Stomach (tissue), 4 donors: ENCODE measurements at regions not wholly inside any gene's neighbourhood (a gene's known extent, or its start where the extent isn't known, plus 50 kb on each side); places are given as distances from the start of the nearest gene placed in this dataset.

Experiments
- CTCF ChIP-seq, 7 experiments: fragments of 450-650 bp in 4 of 7; fragments of 200-600 bp in 3 of 7; sonication (generic) in 3 of 7; IDR thresholded peaks; one replicate each; pipeline ENCODE4 v1.5.1; 2016 to 2019; ENCODE audit warnings: antibody characterized with exemption in 7 of 7, control low read depth in 2 of 7, mild to moderate bottlenecking in 1 of 7
- POLR2AphosphoS5 ChIP-seq, 3 donors: sonication (generic); formaldehyde crosslinking; IDR thresholded peaks; one replicate each; pipeline ENCODE4 v1.6.1; 2016; ENCODE audit warnings: antibody characterized with exemption in 3 of 3

GRCh38 chr3:177688152-177688551, 490.9 kb upstream of the TBL1XR1 start:
- TF ChIP-seq CTCF (IDR thresholded peaks at IDR 0.05) (no peak), POLR2AphosphoS5 (IDR thresholded peaks at IDR 0.05) (no peak)
